ENCODE measurements at regions not wholly inside any gene's neighbourhood (a gene's known extent, or its start where the extent isn't known, plus 50 kb on each side); places are given as distances from the start of the nearest gene placed in this dataset.

DNA sequence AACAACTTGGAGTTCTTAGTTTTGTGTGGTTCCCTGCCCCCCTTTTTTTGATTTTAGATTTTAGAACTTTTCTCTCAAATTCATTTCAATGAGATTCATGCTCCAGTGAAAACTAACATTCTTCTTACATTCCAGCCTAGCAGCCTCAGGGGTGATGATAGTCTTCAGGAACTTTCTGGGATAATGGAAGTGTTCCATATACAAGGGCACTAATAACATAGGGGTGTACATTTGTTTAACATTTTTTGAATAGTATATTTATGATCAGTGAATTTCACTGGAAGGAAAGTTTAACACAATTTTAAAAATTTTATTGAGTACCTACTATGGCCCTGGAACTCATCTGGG, 61.4 kb upstream of the ZNF648 start:
- TF ChIP-seq, protein P1, sequence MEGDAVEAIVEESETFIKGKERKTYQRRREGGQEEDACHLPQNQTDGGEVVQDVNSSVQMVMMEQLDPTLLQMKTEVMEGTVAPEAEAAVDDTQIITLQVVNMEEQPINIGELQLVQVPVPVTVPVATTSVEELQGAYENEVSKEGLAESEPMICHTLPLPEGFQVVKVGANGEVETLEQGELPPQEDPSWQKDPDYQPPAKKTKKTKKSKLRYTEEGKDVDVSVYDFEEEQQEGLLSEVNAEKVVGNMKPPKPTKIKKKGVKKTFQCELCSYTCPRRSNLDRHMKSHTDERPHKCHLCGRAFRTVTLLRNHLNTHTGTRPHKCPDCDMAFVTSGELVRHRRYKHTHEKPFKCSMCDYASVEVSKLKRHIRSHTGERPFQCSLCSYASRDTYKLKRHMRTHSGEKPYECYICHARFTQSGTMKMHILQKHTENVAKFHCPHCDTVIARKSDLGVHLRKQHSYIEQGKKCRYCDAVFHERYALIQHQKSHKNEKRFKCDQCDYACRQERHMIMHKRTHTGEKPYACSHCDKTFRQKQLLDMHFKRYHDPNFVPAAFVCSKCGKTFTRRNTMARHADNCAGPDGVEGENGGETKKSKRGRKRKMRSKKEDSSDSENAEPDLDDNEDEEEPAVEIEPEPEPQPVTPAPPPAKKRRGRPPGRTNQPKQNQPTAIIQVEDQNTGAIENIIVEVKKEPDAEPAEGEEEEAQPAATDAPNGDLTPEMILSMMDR (IDR thresholded peaks at IDR 0.05; ENCODE audit: insufficient read depth, low read length), result no peak
- no peak for DNase-seq (ENCODE audit: low read depth)

DNA sequence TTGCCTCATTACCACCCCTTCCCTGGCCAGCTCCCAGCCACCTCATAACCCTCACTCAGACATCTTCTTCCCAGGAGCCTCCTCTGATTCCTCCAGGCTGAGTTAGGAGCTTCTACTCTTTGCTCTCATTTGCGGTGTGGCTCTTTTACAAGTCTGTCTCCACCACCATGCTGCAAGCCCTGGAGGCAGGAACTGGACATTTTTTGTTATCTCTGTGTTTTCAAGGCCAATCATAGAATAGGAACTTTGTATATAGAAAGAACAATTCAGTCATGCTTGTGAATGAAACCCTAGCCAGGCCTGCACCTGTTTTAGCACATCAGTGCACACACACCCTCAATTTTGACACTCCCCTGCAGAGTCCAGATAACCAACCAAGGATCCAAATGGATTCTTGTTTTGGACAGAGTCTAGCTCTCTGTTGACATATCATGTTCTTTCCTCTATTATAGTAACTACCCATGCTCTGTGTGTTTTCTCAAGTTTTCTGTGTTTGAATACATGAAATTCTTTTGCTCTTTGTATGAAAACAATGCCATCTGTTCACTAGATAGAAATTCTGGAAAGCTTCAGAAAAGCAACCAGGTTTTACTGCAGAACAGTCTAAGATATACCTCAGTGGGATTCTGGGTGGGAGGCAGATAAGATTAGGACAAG, 60.9 kb upstream of the ZNF648 start:
- no peak for DNase-seq (ENCODE audit: low read depth)
- H3K4me3 ChIP-seq (ENCODE audit: low read depth, low read length), result no peak overlapping the region
- TF ChIP-seq, protein P1 (IDR thresholded peaks at IDR 0.05; ENCODE audit: insufficient read depth, low read length), result no peak

More for the DNA sequence above, 61.4 kb upstream of the ZNF648 start:
- H3K4me3 ChIP-seq (ENCODE audit: low read depth, low read length), result no peak overlapping the region

DNA sequence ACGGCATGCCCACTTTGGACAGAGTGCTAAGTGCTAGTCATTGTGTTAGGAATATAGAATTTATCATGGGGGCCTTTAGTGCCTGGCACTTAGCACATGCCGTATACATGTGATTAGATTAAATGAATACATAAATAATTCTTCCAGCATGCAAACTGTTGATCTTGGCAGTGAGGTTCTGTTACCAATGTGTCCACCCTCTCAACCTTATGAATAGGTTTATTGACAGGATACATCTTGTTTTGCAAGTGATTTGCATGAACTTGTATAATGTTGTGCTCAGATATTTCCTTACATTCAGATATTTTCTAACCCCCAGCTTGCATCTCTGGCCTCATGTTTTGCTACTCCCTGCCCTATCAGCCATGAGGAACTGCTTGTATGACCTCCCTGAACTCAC, 60.3 kb upstream of the ZNF648 start:
- TF ChIP-seq, protein P1 (IDR thresholded peaks at IDR 0.05; ENCODE audit: insufficient read depth, low read length), result no peak
- DNase-seq (ENCODE audit: low read depth), result no peak

DNA sequence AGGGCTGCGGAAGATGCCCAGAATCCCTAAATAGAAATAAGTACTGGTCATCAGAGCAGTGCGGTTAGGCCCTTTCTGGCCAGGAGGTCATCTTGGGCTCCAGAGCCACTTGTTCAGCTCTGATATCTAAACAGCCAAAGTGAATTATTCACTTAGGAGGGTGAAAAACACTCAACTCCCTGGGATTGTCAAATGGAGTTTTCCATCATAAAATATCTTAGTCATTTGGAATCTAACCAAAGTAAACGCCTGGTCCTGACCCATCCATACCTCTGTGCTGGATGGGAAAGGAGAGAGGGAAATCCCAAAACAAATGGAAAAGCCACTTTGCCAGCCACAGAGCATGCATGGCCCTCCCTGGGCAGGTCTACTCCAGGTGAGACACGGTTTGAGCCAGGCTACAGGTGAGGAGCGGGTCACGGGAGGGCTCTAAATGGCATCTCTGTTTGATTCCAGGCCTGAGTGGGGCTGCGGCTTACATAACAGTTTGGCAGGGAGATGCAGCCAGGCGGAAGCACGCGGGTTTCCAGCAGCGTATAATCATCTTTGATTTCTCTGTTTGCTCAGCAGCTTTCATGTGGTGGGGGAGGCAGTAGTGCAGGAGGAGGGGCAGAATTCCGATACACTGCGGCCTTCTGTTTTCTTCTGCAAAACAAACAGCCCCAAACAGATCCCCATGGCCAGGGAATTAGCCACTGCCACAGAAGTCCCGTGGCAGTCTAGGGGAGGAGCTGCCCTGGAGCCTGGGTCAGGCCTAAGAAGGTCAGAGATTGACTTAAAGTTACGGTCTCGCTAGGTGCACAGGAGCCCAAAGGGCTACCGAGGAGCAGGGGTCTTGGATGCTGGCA, 59.1 kb upstream of the ZNF648 start:
- DNase-seq (ENCODE audit: low read depth), result no peak
- TF ChIP-seq, protein P1 (IDR thresholded peaks at IDR 0.05; ENCODE audit: insufficient read depth, low read length), result no peak
- H3K4me3 ChIP-seq (ENCODE audit: low read depth, low read length), result no peak overlapping the region

More for the DNA sequence above, 60.3 kb upstream of the ZNF648 start:
- no peak overlapping the region for H3K4me3 ChIP-seq (ENCODE audit: low read depth, low read length)

DNA sequence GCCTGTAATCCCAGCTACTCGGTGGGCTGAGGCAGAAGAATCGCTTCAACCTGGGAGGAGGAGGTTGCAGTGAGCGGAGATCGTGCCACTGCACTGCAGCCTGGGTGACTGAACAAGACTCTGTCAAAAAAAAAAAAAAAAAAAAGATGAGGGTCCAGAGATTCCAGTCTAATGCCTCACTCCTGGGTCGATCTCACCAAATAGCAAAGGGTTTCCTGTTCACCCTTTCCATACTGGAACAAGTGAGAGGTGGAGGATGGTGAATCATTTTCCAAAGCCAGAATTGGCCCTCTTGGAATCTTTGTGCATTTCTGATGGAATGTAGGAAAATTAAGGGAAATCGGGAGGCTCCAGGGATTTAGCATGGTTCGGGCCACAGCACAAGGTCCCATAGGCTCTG, 58.1 kb upstream of the ZNF648 start:
- TF ChIP-seq, protein P1 (IDR thresholded peaks at IDR 0.05; ENCODE audit: insufficient read depth, low read length), result no peak
- H3K4me3 ChIP-seq (ENCODE audit: low read depth, low read length), result no peak overlapping the region
- no peak for DNase-seq (ENCODE audit: low read depth)

DNA sequence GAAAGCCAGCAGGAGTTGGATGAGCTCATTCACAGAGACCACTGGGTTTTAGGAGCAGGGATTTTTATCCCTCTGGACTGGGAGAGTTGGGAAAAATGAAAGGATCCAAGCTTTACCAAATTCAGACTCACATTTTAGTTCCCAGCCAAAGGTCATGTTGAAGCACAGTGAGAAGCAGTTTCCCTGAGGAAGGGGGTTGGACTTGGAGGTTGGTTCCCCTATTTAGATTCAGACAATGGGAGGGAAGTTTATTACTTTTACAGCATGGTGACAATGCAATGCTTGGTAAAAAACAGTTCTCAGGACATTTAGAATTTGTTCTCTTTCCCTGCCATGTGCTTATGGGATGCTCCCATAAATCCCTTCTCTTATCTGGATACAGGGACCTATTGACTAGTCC, 57.3 kb upstream of the ZNF648 start:
- no peak for DNase-seq (ENCODE audit: low read depth)
- TF ChIP-seq, protein P1 (IDR thresholded peaks at IDR 0.05; ENCODE audit: insufficient read depth, low read length), result no peak
- no peak overlapping the region for H3K4me3 ChIP-seq (ENCODE audit: low read depth, low read length)

Measured in fibroblast of the aortic adventitia (primary cell).